NCI-H69 (cell line): ENCODE measurements at regions not wholly inside any gene's neighbourhood (a gene's known extent, or its start where the extent isn't known, plus 50 kb on each side); places are given as distances from the start of the nearest gene placed in this dataset.
A peak's percentile ranks its signal among the peaks of the same experiment; 100 is the strongest.

Source experiments
- DNase-seq: peaks from one replicate; lab custom pipeline; 2025; lab: John Stamatoyannopoulos, UW

DNA sequence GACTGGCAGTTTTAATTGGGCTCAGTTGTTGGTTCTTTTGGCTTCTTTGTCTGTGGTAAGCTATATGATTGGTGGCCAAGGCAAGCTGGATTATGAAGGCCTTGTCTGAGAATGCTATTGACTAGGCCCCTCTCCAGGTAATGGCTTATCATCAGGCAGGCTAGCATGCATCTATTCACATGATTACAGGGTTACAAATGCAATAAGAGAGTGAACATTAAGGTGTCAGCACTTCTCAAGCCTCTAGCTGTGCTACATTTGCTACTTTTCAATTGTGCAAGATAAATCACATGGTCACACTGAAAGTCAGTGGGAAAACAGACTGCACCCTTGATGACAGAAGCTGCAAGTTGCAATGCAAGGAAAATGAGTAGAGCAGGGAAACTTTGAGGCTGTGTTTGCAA lies 550.9 kb upstream of the TMPRSS15 start:
- DNase-seq: peak; percentile 94

DNA sequence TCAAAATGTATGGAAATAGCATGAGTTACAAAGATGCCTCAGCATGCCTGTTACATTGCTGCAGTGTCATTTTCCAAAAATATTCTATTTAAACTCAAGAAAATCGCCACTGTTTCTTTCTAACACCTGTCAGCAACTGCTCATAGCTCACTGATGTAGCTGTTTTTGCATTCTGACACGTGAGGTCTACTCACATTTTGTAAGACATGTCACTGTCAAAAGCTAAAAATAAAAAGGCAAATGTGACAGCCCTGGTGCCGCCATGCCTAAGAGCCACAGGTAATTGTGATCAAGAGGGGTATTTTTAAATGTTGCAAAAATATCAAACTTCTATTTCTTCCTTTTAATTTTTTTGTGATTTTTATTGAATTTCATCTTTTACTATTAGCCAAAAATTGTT lies 556.2 kb upstream of the TMPRSS15 start:
- DNase-seq: no peak

DNA sequence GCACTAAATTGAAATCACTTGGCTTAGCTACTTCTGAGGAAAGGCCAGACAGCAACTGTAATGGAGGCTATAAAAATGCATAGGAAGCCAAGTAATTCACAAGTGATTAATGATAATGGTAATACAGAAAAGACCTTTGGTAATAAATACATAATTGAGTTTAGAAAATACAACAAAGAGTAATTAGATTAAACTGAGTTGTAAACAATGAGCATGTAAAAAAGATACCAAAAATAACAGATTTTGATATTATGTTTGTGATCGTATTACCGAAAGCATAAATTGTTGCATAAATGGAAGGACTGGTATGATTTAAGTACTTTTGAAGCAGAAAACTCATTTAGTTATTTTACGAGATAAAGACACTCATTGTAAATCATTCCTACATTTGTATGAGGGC lies 556.7 kb upstream of the TMPRSS15 start:
- DNase-seq: no peak

DNA sequence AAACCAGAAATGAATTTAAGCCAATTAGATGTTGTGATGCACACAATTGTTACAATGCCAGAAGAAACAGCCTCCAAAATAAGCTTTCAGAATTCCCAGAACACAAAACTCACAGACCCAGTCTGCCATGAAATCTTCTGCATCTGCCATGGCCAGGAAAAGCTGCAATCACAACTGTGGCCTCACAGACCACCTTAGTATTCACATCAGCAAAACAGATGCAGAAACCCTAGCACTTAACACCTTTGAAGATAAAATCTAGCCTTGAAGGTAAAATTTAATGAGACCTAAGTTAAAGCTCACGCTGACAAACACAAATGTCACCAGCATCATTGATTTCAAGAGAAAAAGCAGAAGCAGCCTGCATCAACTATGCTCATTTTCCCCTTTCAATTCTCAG lies 566.8 kb upstream of the TMPRSS15 start:
- DNase-seq: no peak

DNA sequence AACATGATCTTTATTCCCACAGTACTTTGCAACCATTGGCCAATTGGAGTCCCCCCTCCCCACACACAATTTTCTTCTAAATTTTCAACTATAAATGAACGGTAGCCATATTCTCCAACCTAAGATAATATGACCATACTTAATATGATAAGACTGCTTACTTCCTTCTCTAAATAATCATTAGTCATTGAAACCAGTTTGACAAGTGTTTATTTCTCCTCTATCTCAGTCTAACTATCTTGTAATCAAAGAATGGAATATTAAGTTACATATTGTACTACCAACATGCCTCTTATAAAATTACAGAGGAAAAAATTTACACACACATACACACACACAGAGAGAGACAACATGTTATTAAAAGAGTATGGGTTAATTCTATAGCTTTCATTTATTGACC lies 567.4 kb upstream of the TMPRSS15 start:
- DNase-seq: no peak

DNA sequence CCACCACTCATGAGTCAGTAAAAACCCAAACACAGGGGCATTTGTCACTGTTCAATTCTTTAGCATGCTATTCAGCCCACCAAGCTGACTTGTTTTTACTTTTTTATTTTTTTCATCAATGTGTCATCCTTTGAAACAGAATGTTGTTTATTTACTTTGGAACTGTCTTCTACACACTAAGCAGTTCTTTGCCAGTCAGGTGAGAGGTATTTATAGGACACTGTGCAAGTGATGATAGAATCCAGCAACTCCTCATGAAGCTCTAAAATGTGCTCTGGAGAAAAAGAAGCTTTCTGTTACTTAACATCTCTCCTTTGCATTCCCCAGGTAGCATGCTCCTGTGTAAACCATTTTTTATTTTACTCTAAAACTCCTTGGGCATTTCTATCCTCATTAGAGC lies 582.0 kb upstream of the TMPRSS15 start:
- no peak for DNase-seq

DNA sequence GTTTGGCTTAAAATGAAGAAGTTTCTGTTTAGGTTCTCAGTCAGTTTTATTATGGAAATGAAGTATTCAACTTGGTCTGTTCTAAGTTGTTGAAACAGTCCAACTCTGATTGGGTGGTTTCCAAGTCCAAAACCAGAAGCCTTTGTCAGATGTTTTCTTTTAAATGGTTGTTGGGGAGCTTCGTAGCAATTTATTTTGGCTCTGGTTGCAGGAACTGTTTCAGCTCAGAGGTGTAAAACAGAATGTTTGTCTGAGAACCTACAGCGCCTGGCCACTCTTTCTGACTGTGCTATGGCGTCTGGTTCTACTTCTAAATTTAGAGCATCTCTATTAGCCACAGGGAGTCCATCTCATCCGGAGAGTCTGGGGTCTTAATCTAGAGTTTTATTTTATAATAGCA lies 582.6 kb upstream of the TMPRSS15 start:
- no peak for DNase-seq

DNA sequence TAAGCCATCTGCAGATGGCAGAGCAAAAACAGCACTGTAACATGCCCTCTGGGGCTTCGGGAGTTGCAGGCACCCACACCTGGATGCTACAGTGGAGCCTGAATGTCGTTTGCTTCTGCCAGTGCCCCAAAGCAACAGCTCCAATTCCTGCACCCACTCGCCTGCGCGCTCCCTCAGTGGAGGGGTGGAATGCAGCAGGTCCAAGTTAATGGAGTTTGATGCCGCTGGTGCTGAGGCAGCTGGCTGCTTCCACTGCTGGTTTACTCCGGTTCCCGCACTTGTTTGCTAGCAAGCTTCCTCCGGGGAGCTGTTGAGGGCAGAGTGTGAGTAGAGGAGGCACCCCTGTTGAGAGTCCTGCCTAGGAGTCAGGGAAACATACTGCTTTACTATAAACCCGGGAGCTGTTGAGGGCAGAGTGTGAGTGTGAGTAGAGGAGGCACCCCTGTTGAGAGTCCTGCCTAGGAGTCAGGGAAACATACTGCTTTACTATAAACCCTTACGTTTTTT lies 584.0 kb upstream of the TMPRSS15 start:
- peak; percentile 87 for DNase-seq

DNA sequence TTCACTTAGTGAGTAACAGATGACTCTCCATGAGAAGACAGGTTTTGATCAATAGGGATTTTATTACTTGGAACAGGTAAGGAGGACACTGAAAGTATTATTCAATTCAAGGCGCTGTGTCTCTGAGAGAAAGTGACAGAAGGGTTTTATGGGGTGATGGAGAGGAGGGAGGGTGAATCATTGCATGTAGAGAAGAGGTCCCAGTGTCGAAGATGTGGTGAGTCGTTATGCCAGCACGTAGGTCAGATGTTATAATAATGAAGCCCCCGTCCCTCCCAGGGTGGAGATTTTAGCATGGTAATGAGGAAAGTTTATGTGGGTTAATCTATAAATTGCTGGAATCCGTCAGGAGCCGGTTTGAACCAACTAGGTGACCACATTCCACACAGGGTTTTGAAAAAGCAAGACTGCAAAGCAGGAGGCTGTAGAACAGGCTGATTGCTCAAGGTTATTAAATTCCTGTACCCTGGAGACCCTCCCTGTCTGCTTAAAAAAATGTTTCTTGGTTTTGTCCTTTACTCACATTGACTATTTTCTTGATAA lies 586.4 kb upstream of the TMPRSS15 start:
- no peak for DNase-seq

DNA sequence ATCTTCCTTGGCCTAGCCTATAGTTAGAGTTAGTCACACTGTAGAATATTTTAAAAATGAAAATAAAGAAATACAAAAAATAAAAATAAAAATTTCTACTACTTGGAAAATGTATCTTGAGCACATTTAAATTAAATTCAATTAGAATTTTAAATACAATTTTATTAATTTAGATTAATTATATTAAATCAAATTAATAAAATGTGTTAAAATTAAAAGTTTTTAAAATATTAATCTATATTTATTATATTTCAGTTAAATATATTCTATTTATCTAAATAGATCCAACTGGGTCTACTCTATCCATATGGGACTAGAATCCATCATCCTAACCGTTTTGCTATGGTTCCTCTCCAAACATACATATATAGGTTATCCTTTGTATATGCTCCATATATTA lies 588.3 kb upstream of the TMPRSS15 start:
- no peak for DNase-seq

DNA sequence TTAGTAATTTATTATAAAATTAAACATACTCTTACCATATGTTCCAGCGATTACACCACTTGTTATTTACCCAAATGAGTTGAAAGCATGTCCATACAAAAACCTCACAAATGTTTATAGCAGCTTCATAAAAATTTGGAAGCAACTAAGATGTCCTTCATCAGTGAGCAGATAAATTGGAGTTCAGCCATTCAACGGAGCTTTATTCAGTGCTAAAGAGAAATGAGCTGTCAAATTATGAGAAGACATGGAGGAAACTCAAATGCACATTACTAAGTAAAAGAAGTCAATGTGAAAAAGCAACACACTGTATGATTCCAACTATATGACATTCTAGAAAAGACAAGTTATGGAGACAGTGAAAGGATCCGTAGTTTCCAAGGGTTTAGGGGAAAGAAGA lies 606.7 kb upstream of the TMPRSS15 start:
- DNase-seq: no peak

DNA sequence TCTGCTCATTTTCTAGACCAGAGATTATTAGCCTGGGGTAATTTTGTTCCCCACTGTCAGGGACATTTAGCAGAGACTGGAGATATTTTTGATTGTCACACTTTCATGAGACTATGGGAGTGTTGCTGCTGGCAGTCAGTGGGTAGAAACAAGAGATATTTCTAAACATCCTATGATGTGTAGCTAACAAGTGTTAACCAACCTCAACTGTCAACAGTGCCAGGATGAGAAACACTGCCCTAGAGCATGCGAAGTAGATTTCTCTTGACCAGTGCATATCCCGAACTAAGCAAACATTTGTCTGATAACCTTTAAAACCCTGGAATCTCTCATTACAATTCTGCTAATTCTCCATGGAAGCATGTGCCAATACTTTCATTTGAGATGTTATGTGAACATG lies 607.4 kb upstream of the TMPRSS15 start:
- DNase-seq: no peak

DNA sequence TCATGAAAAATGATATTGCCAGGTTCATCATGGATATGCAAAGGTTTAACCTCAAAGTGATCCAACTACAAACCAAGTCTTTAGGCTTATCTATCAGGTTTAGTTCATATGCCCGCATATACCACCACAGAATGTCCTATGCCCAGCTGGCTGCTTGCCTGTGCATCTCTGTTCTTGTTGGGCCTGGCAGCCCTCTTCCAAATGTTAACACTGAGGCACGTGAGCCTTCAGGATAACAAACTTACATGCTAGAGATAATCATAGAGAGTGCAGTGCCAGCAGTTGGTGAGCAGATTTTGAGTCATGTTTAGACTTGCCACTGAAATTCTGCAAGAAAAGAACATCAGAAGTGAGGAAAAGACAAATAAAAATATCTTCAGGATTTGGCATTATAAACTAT lies 607.9 kb upstream of the TMPRSS15 start:
- DNase-seq: peak; percentile 50

DNA sequence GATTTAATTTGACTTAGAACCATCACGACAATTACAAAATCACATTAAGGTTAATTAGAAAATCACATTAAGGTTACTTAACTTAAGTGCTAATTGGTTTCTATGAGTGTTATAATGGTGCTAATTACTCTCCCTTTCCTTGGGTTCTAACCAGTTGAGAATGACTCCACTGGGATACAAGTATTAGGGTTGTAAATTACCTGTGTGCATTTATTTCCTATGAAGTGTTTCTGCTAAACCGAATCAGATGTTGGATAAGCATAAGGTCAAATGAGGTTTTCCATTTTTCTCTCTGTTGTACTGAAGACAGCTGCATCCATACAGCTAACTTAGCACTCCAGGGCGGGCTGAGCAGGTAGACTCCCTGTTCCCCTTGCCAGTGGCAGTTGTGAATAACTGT lies 610.3 kb upstream of the TMPRSS15 start:
- DNase-seq: peak; percentile 97

DNA sequence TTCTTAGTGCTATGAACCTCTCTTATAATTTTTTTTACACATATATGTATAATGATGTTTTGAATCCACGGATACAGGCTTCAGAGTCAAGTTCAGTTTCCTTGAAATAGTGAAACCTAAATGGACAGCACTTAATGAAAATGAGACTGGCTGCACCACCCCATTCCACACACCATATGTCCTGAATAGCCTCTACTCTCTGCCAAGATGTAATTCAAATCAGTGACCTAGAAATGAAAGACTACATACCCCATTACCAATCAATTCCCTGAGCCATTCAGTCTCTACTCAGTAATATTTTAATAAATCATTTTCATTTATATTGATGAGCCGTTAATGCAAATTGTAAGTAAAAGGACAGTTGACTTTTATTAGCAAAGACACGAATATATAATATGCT lies 614.9 kb upstream of the TMPRSS15 start:
- peak; percentile 84 for DNase-seq

DNA sequence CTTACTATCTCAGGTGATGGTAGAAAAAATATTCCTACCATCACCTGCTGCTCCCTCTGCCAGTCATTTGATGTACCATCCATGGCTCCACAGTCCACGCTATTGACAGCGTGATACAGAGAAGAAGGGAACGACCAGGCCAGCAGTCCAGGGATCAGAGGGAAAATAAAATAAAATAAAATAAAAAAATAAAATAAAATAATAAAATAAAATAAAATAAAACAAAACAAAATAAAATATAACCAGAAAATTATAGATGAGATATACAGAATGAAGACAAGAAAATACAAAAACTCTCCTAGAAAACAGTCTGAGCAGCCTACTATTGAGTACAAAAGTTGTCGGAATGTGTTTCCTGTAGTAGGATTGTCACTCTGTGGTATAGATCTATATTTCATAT lies 619.4 kb upstream of the TMPRSS15 start:
- DNase-seq: no peak

DNA sequence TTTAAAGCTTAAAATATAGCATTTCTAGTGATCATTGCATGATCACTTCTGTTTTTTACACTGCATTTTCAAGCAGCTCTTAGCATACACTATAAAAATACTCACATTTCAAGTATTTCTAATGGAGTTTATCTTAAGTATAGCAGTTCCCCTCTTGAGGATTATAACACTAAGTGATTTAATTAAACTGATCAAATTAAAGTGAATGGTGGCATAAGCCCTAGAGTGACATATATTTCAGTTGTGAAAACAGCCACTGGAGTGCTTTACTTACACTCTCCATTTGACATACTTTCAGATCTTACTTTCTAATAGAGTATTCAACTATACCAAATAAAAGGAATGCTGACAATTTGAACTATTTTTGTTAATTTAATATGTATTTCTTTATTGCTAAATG lies 623.3 kb upstream of the TMPRSS15 start:
- no peak for DNase-seq

DNA sequence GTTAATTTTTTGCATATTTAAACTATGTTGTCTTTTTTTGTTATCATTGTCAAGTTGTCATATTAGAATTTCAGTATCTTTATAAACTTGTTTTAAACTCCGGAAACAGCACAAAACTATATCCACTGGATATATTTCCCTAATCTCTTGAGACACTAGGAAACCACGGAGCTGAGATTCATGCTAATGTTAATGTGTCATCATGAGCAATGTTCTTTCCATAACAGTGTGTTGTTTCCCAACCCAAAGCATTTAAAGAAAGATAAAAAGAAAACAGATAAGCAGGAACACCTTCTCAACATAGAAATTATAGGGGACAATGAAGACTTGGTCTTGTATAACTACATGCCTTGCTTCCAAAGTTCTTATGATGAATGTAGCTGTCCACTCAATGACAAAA lies 626.2 kb upstream of the TMPRSS15 start:
- DNase-seq: no peak

DNA sequence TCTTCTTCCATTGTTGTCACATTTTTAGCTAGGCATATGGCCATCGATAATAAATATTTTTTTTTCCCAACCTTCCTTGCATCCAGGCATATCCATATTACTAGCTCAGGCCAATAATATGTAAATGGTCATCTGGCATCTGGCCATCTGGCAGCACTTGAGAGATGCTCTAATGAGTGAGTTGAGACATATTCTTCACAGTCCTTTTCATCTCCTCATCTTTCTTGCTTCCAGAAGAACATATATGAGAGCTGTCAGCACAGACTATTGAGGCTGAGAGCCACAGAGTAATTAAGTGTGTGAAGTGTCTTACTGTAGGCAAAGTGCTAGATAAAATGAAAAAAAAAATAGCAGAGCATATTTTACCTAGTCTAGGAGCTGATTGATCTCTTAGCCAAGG lies 628.4 kb upstream of the TMPRSS15 start:
- peak; percentile 94 for DNase-seq

DNA sequence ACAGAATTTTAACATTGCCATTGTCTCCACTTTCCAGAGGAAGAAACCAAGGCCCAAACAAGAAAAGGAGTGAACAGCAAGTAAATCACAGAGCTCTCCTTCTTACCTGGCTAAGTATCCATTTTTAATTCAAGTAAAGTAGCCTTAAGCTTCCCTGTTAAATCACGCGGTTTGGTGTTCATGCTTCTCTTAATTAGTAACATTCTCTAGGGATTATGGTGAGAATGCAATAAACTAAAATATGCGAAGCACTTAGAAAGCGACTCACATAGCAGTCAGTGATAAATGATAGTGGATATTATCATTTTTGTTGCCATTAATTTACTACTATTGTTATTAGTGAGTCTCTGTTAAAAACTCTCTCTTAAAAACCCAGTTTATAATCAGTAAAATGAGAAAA lies 630.5 kb upstream of the TMPRSS15 start:
- DNase-seq: peak; percentile 38

DNA sequence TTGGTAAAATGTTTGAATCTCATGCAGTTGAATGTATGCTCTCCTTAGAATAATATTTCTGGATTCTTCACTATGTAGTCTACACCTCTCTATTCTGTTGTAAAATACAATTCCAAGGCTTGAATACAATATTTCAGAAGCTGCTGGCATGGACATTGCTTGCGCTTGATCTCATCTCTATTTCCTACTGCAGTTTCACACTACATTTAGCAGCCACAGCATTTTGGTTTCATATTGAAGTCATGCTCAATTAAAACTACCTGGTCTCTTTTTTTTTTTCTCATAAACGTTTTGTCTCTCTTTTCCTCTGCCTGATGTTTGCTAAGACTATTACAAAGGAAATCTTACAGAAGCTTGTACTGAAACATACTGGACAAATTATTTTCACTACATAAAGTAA lies 631.0 kb upstream of the TMPRSS15 start:
- DNase-seq: peak; percentile 72

DNA sequence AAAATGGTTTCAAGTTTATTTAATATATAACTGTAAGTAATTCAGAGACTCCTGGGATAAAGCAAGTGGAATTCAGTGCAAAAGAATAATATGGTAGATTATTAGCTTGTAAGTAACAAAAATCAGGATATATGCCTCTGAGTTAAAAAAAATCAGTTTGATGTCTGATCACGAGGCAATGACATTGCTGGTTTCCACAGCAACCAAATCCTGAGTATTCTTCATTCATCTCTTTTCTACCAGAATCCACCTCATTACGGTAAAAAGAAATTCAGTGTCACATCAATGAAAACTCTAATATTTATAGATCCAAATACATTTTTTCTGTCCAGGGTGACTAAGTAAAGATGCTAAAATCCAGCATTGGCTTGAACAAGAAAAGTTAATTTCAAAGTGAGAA lies 642.3 kb upstream of the TMPRSS15 start:
- no peak for DNase-seq

DNA sequence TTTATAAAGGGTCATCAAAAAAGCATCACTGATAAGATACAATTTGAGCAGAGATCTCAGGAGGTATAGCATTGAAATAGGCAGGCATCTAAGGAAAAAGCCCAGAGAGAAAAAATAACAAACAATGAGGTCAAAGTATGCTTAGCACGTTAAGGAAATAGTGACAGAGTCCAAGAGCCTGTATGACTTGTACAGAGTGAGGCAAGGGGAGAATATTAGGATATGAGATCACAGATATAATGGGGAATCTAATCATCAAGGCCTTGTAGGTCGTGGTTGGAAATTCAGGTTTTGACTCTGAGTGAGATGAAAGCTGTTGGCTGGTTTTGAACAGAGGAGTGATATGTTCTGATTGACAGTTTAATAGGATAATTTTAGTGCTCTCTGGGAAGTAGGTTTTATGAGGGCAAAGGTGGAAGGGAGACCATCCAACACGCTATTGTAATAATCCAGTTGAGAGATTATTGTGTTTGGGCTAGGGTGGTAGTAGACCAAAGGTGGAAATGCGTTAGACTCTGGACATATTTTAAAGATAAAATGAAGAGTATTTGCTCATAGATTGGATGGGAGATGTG lies 644.6 kb upstream of the TMPRSS15 start:
- DNase-seq: peak; percentile 39

DNA sequence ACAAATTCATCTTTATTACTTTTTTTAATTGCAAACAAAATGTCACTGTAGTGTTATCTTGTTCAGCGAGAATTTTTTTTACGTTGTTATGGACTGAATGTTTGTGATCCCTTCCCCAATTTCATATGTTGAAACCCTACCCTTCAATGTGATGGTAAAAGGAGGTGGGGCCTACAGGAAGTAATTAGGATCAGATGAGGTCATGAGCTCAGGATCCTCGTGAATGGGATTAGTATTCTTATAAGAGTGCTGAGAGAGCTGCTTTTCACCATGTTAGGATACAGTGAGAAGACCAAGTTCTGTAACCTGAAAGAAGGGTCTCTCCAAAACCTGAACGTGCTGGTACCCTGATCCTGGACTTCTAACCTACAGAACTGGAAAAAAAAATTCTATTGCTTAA lies 646.0 kb upstream of the TMPRSS15 start:
- peak; percentile 14 for DNase-seq
